ENCODE measurements at regions not wholly inside any gene's neighbourhood (a gene's known extent, or its start where the extent isn't known, plus 50 kb on each side); places are given as distances from the start of the nearest gene placed in this dataset.
A peak's percentile ranks its signal among the peaks of the same experiment; 100 is the strongest.

- in situ Hi-C loops (cut with MboI) (no loop called here), intact Hi-C loops (cut with micrococcal nuclease; ENCODE audit: unreplicated experiment) (no loop called here)
- Histone ChIP-seq H3K4me3 (peak overlapping the region; percentile 35; the same call in 1 of the 2 replicates), H2AFZ (ENCODE audit: control insufficient read depth, low read depth, low read length) (no peak overlapping the region; the same call in 1 of the 2 replicates), H3K4me2 (ENCODE audit: control insufficient read depth, insufficient read depth) (peak overlapping the region; percentile 92), H3K27me3 (replicated peaks in 1 of 2; ENCODE audit: control insufficient read depth in 2 of 2, insufficient read depth in 2 of 2, low read length in 1 of 2) (no peaks in the 10 kb centered on the region), H3K36me3 (ENCODE audit: control insufficient read depth in 2 of 2, insufficient read depth in 2 of 2, low read length in 1 of 2) (no peaks in the 10 kb centered on the region), H3K27ac (ENCODE audit: control insufficient read depth, insufficient read depth) (no peak overlapping the region), H3K9ac (ENCODE audit: control insufficient read depth, insufficient read depth, low read length) (no peak overlapping the region), H3K79me2 (ENCODE audit: control insufficient read depth, insufficient read depth, low read length) (peaks cover 70% of the 10 kb centered on the region), H3K4me1 (ENCODE audit: control insufficient read depth, insufficient read depth, low read length) (peaks cover 2% of the 10 kb centered on the region; the same call in 1 of the 2 replicates), H3K9me3 (replicated peaks; ENCODE audit: control insufficient read depth, insufficient read depth, low read length) (no peaks in the 10 kb centered on the region), H4K20me1 (ENCODE audit: control insufficient read depth, insufficient read depth) (no peaks in the 10 kb centered on the region)
- SMC1A ChIA-PET (ENCODE audit: uncharacterized antibody, unreplicated experiment): interaction anchor here (0.6 to 4.2 kb wide), 24 partner anchors 7 to 532 kb away, joined by 3 to 26 read pairs (median 4); no protein-coding TSS in a partner anchor
- peak; percentile 46 for ATAC-seq
- CTCF ChIA-PET: interaction anchor here (0.7 to 1.9 kb wide), 3 partner anchors 8 to 244 kb away, joined by 3 to 5 read pairs (median 5); no protein-coding TSS in a partner anchor
- POLR2A ChIA-PET: interaction anchor here (0.6 to 1.5 kb wide), 2 partner anchors 66 to 245 kb away, joined by 3 to 4 read pairs; no protein-coding TSS in a partner anchor
- FAIRE-seq: no peak
- no TSS peak for BruUV-seq (replicated peaks)
- no peak for DNase-seq (ENCODE audit: low read depth, low spot score)
- RAD21 ChIA-PET (ENCODE audit: unreplicated experiment): interaction anchor here (0.6 to 4.3 kb wide), 14 partner anchors 7 to 413 kb away, joined by 3 to 59 read pairs (median 4); no protein-coding TSS in a partner anchor
- 29% methylated on average over 4 of the region's 4 CpGs for WGBS (ENCODE audit: insufficient coverage, insufficient replicate concordance, low lambda C conversion rate, missing lambda C conversion rate)
- peak; percentile 19; the same call in 1 of the 2 replicates for TF ChIP-seq IKZF1 (conservative IDR thresholded peaks at IDR 0.05)
- peak; percentile 30 for TF ChIP-seq SKIL (IDR thresholded peaks at IDR 0.05; ENCODE audit: low read depth, poor library complexity, severe bottlenecking)
- 0 out of 2 replicates have a peak, but pooled peaks have one; percentile 31 for TF ChIP-seq RCOR1 (conservative IDR thresholded peaks at IDR 0.05; ENCODE audit: low read depth, low read length)
- TF ChIP-seq RB1 (IDR thresholded peaks at IDR 0.05; ENCODE audit: borderline replicate concordance): no peak
- TF ChIP-seq BMI1 (IDR thresholded peaks at IDR 0.05; ENCODE audit: borderline replicate concordance): no peak
- no peak for TF ChIP-seq SMC3 (IDR thresholded peaks at IDR 0.05; ENCODE audit: borderline replicate concordance, low read length)
- TF ChIP-seq IKZF2 (IDR thresholded peaks at IDR 0.05): peak in 1 of 2 experiments; percentile 25; a peak in 1 of 4 replicates
- TF ChIP-seq PAX5 (IDR thresholded peaks at IDR 0.05; ENCODE audit: borderline replicate concordance, low read depth, low read length): no peak
- TF ChIP-seq SMARCA5 (IDR thresholded peaks at IDR 0.05): no peak
- peak; percentile 76 for TF ChIP-seq ZNF24 (IDR thresholded peaks at IDR 0.05)
- no peak for TF ChIP-seq BCL11A (IDR thresholded peaks at IDR 0.05; ENCODE audit: low read depth, low read length)
- TF ChIP-seq NR2C1 (IDR thresholded peaks at IDR 0.05): peak; percentile 84
- 0 out of 2 replicates have a peak, but pooled peaks have one; percentile 40 for TF ChIP-seq ZNF687 (IDR thresholded peaks at IDR 0.05)
- 0 out of 2 replicates have a peak, but pooled peaks have one; percentile 41 for TF ChIP-seq ZNF217 (IDR thresholded peaks at IDR 0.05)
- TF ChIP-seq TCF3 (IDR thresholded peaks at IDR 0.05; ENCODE audit: borderline replicate concordance, insufficient read depth, low read depth, low read length): no peak
- no peak for TF ChIP-seq MYB (IDR thresholded peaks at IDR 0.05; ENCODE audit: borderline replicate concordance, low read depth, low read length)
- TF ChIP-seq DPF2 (IDR thresholded peaks at IDR 0.05): 0 out of 2 replicates have a peak, but pooled peaks have one; percentile 39
- TF ChIP-seq HDAC6 (IDR thresholded peaks at IDR 0.05; ENCODE audit: unreplicated experiment): no peak
- TF ChIP-seq NR2F1 (conservative IDR thresholded peaks at IDR 0.05): peak; percentile 90
- peak; percentile 70 for TF ChIP-seq RUNX3 (IDR thresholded peaks at IDR 0.05; ENCODE audit: low read length)
- no peak for TF ChIP-seq ASH2L (IDR thresholded peaks at IDR 0.05; ENCODE audit: borderline replicate concordance, low read depth)
These were observed 290.3 kb downstream of the PTPRC start for GRCh38 chr1:198929111-198929604.
